HPDE6-E6E7 (cell line): ENCODE measurements at regions not wholly inside any gene's neighbourhood (a gene's known extent, or its start where the extent isn't known, plus 50 kb on each side); places are given as distances from the start of the nearest gene placed in this dataset.

ENCODE experiments used
- DNase-seq: peaks from one replicate; pipeline ENCODE4 v3.0.0; 2011; ENCODE audit warnings: missing footprints; ENCODE audit errors: extremely low spot score

DNA sequence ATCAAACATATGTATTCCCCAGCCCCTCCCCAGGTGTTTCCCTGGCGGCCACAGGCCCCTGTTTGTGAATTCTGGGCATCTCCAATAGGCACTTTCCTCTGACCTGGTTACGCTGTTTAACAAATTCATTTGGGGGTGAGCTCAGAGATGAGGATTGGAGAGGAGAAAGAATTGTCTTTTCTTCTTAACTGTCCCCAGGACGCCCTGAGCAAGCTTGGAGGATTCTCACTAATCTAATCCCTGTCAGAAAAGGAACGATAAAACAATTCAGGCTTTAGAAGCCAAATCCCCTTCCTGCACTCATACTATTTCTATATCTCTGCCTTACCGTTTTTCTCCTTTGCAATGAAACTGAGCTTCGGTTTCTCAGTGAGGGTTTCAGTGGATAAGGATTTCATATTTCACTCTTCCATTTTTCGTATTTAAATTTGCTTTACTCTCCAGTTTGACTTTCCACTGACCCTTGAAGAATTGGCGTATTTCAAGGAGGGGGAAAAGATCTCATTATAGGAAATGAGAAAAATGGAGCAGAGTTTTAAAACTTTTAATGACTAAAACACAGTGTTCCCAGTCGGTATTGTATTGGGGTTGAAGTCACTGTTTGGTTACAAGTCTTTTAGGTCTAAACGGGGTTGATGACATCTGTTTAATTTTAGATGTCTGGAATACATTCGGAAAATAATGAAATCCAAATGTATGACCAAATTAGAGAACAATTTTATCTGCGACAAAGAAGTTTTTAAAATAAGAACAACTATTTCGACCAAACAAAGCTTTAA, 180.1 kb downstream of the MACROH2A1 start:
- no peak for DNase-seq

- DNase-seq = no peak
Measured at GRCh38 chr5:135218486-135218755, 180.6 kb downstream of the MACROH2A1 start.

DNA sequence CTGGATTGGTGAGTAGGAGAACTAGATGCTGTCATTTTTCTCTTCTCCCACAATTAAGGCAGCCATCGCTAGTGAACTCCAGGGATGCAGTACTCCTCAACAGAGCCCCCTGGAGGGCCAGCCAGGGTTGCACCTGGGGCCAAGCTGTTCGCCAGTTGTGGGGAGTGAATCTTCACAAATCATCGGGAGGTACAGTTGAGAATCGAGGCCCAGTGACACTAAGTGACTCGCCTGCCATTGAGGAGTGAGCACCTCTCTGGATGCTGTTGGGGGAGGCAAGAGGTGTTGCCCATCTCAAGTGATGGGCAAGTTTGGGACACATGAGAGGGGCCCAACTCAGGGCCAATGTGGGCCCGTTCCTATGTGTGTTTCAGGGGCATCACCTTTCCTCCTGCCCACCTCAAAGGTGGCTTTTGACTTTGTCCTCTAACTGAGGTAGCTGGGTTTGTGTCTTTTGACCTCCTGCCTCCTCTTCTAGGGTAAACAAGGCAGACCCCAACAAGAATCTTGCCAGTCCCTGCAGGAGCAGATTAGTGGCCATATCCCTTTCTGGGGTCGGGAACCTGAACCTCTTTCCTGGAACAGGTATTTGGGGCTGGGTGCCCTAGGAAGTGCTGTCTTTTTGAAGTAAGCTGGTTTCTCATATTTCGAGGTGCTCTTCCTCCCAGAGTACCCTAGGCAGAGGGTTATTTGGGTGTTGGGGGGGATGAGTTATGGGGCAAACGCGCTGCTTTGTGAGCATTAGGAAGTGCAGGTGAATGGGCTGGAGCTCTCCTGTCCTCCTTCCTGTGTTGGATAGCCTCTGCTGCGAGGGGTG, 181.2 kb downstream of the MACROH2A1 start:
- DNase-seq = no peak

DNA sequence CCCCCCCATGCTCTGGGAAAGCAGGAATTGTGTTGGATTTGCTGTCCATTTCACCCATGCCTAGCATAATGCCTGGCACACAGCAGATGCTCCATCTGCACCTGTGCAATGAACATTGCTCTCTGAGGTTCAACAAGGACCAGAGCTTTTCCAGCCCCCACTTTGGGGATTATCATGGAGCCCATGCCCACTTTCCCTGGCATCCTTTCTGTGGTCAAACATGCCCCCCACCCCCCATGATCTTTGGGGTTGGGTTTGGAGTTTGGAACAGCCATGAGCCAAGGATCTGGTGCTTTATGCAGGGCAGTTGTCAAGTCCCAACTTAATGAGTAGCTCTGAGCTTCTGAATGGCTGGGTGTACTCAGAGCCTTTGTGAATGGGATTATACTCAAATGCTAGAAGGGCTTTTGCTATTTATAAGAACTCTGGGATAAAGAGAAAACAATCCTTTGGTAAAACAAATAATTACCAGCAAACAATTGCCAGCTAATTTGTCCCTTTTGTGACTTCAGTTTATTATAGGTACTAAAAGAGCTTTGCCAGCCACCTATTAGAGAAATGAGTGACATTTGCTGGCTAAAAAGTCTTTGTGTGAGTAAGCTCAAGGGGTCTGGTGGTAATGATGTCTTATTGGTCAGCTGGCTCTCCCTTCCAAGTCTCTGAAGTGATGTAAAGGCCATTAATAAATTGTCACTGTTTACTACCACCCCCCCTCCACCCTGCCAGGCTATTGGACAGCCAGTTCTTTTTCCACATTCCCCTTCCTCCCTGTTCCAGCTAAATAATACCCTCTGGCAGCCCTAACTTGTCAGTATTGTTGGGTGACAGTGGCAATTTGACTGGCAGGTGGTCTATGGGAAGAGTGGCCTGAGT, 182.3 kb downstream of the MACROH2A1 start:
- no peak for DNase-seq

- no peak for DNase-seq
Measured at GRCh38 chr5:135215617-135216470, 181.8 kb upstream of the PITX1 start.

- no peak for DNase-seq
Measured at GRCh38 chr5:135214897-135215616, 181.0 kb upstream of the PITX1 start.

DNA sequence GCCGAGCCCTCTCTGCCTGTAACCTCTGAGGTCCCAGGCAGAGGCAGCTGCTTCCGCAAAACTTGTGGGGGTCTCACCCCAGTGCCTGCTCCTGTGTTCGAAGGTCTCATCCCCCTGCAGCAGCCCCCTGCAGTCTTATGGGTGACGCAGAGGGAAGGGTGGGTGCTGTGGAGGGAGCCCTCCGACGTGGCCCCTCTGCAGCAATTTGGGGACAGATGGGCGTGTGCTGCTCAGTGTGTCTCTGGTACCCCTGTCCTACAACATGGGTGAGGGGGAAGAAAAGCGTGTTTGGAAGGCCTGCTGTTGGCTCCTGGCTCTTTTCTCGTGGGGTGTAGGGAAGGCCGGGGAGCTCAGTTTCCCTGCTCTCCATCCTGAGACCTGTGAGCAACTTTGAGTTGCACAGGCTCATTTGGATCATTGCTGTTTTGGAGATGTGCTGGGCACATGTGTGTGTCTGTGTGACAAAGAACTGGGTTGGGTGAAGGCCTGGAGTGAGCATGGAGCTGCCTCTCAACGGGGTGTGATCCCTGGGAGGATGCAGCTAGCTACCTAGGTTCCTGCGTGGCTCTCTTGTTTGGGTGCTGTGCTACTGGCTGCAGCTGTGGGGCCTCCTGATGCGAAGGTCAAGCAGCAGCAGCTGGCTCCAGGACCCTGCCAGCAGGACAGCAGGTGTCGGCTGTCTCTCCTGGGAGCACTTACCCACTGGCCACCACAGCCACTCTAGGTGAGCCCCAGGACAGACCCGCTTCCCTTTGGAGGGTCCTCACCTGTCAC, 179.6 kb upstream of the PITX1 start:
- no peak for DNase-seq

- DNase-seq = no peak
Measured at GRCh38 chr5:135213027-135213386, 179.0 kb upstream of the PITX1 start.

GRCh38 chr5:135212361-135213026, 178.5 kb upstream of the PITX1 start:
- no peak for DNase-seq

GRCh38 chr5:135211791-135212190, 177.8 kb upstream of the PITX1 start:
- no peak for DNase-seq

DNA sequence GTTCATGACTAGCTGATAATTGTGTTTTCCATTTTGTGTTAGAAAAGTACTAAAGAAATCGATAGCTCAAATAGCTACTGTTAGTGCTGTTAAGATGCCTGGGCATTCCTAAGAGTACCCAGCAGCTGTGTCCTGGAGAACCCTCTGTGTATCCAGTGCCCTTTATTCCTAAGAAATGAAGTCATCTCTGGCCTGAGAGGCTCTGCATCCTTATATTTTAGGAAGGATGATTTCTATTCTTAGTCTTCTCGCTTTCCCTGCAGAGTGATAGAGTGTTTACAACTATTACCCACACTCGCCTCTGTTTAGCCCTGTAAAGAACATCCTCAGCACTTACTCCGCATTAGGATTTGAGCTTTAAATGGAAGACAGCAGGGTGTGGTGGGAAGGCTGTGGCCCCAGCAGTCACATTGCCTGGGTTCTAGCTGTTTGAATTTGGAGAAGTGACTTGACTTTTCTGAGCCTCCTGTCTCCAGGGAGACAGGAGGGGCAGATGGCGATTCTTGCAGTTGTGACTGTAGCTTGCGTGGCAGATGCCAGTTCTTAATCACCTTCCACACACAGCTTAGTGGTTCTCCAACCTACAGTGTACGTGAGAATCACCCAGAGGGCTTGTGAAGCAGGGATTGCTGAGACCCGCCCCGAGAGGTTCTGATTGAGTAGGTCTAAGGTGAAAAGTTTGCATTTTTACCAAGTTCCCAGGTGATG, 177.2 kb upstream of the PITX1 start:
- no peak for DNase-seq

DNA sequence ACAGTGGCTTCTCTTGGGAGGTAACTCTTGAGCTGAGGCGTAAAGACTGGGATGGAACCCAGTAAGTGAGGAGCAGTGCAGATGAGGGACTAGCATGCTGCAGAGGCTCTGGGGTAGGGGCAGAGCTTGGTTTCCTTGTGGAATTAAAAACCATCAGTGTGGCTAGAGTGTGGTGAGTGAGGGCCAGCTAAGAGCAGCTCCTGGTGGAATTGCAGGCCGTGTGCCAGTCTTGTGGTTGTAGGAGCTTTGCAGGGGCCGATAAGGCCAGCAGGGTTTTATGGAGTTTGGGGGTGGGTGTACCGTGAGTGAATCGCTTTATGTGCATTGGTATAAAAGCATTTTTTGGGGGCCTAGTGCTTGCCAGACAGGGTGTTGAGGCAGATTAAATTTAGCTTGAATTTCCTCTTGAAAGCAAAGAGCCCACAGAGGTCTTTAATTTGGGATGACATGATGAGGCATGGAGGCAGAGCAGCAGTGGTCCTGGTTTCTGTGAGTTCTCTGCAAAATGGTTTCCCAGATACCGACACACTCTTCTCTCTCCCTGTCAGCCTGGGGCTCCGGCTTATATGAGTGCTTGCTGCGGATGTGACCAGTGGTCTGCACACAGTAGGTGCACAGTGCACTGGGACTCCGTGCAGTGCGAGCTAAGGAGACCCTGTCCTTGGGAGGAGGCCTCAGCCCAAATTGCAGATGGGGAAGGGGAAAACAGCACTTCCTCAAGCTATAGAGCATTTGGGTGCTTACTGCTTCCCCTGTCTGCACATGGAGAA, 176.4 kb upstream of the PITX1 start:
- DNase-seq = no peak

GRCh38 chr5:135208903-135209721, 175.1 kb upstream of the PITX1 start:
- DNase-seq = peak; percentile 83

GRCh38 chr5:135208555-135208902, 174.5 kb upstream of the PITX1 start:
- DNase-seq = no peak

GRCh38 chr5:135207866-135208265, 173.8 kb upstream of the PITX1 start:
- DNase-seq = no peak

DNA sequence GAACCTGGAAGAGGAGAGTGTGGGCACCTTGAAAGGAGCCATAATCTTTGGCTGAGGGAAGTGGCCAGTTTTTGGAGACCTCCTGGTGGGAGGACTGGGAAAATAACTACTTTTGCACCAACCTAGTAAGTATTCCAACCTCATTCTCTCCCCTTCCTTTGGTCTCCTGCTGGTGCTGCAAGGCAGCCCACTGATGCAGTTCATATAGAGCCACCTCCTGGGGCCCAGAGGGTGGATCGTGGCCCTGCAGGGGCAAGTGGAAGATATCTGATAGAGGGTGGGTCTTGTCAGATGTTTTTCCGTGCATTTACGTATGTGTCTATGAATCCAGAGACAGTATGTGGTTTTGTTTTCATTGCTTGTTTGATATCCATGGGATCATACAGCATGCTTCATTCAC, 172.8 kb upstream of the PITX1 start:
- no peak for DNase-seq

DNA sequence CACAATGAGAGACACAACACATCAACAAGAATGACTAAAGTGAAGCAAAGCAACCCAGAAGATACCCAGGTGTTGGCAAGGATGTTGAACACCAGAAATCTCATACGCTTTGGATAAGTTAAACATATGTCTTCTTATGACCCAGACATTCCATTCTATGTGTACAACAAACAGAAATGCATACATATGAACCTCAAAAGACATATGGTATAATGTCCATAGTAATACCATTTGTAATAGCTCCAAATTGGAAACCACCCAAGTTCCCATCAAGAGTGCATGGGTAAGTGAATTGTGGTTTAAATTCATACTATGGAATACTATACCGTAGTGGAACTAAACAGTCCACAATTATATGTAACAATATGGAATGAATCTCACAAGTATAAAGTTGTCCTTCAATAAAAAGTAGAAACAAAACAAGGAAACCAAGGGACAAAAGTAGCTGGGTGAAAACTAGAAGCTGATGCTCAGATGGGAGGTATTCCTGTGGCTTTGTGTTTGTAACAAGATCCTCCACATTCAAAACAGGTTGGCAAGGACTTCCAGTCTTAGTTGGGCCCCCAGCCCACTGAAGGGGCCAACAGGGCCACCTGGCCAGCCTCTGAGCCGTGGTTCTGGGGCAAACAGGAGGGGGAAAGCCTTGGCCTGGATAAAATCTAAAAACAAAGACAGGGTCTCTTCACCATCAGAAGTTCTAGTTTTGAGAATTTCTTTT, 171.8 kb upstream of the PITX1 start:
- DNase-seq = no peak
